ENCODE measurements at regions not wholly inside any gene's neighbourhood (a gene's known extent, or its start where the extent isn't known, plus 50 kb on each side); places are given as distances from the start of the nearest gene placed in this dataset.
"Not testable (repeated sequence)": the region's sequence is repeated elsewhere in the genome, so short reads cannot be mapped to it uniquely, and the experiment has no call there.

DNA sequence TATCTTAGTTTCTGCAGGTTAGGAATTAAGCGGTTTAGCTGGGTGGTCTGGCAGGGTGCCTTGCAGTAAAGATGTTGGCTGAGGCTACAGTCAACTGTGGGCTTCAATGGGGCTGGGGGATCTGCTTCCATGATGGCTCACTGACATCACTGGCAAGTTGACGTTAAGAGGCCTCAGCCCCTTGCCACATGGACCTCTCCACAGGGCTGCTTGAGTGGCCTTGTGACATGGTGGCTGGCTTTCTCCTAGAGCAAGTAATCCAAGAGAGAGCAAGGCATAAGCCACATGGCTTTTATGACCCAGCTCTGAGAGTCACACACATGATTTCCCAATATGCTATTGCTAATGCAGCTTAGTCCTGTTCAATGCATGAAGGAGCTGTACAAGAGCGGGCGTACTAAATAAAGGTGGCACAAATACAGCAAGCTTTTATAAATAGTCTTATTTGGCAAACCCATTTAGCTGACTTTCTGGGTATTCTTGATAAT, 109.1 kb downstream of the SEPTIN7 start:
- H4K8ac ChIP-seq (replicated peaks; ENCODE audit: insufficient read length, low read depth, low read length), result no peak overlapping the region
- no peaks in the 10 kb centered on the region for H3K27me3 ChIP-seq (ENCODE audit: insufficient read depth, low read length)
- no peaks in the 10 kb centered on the region for H3K23me2 ChIP-seq (ENCODE audit: insufficient read length, low read depth, low read length, poor library complexity, severe bottlenecking)
- no peak overlapping the region for H3K4me2 ChIP-seq (ENCODE audit: insufficient read depth, insufficient read length, low read length)
- H3K9me3 ChIP-seq (ENCODE audit: control insufficient read depth, low read depth, low read length), result no peaks in the 10 kb centered on the region
- H3T11ph ChIP-seq (ENCODE audit: low read length), result no peak overlapping the region
- H4K5ac ChIP-seq (ENCODE audit: insufficient read length, low read depth, low read length), result no peak overlapping the region
- no peak overlapping the region for H3K56ac ChIP-seq (ENCODE audit: insufficient read length, low read depth, low read length)
- H3K4me3 Mint-ChIP-seq, result no peak overlapping the region
- H3K4ac ChIP-seq (ENCODE audit: low read depth, low read length), result no peak overlapping the region
- H3K9me3 Mint-ChIP-seq, result peaks cover 25 to 26% of the 10 kb centered on the region in 2 experiments
- 0 out of 2 replicates have a peak, but pooled peaks cover 3% of the 10 kb centered on the region for H3K4me1 ChIP-seq (ENCODE audit: insufficient read depth, low read length)
- H4K20me1 ChIP-seq (ENCODE audit: control insufficient read depth, insufficient read depth, insufficient read length), result no peaks in the 10 kb centered on the region
- no peak overlapping the region for H3K27ac Mint-ChIP-seq
- H2BK20ac ChIP-seq (ENCODE audit: low read depth, low read length, poor library complexity, severe bottlenecking), result no peak overlapping the region
- no peak overlapping the region for H4K91ac ChIP-seq (ENCODE audit: insufficient read length, low read depth, low read length)
- peaks cover 22 to 26% of the 10 kb centered on the region in 2 experiments for H3K4me1 Mint-ChIP-seq
- H3K79me2 ChIP-seq (ENCODE audit: insufficient read depth, low read length), result no peaks in the 10 kb centered on the region
- H3K79me1 ChIP-seq (ENCODE audit: insufficient read depth, low read depth, low read length, poor library complexity, severe bottlenecking), result no peaks in the 10 kb centered on the region
- H2BK15ac ChIP-seq (ENCODE audit: low read depth, low read length), result no peak overlapping the region
- WGBS (ENCODE audit: extremely low coverage, insufficient read length, low lambda C conversion rate), result no CpG with 5 or more reads among the region's 4 CpGs
- H3K27me3 Mint-ChIP-seq (ENCODE audit: low read depth), result no peaks in the 10 kb centered on the region; the same call in 1 of the 2 replicates
- no peak overlapping the region for H2BK5ac ChIP-seq (ENCODE audit: insufficient read length, low read length)
- no peak overlapping the region for H2BK12ac ChIP-seq (ENCODE audit: insufficient read length, low read depth, low read length)
- DNase-seq, result no peak
- TF ChIP-seq, protein P1, sequence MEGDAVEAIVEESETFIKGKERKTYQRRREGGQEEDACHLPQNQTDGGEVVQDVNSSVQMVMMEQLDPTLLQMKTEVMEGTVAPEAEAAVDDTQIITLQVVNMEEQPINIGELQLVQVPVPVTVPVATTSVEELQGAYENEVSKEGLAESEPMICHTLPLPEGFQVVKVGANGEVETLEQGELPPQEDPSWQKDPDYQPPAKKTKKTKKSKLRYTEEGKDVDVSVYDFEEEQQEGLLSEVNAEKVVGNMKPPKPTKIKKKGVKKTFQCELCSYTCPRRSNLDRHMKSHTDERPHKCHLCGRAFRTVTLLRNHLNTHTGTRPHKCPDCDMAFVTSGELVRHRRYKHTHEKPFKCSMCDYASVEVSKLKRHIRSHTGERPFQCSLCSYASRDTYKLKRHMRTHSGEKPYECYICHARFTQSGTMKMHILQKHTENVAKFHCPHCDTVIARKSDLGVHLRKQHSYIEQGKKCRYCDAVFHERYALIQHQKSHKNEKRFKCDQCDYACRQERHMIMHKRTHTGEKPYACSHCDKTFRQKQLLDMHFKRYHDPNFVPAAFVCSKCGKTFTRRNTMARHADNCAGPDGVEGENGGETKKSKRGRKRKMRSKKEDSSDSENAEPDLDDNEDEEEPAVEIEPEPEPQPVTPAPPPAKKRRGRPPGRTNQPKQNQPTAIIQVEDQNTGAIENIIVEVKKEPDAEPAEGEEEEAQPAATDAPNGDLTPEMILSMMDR (conservative IDR thresholded peaks at IDR 0.05), result no peak
- H3K23ac ChIP-seq (ENCODE audit: insufficient read length, low read depth, low read length), result no peak overlapping the region
- no peak overlapping the region for H3K9ac ChIP-seq (ENCODE audit: extremely low read depth, insufficient read length, low read length)
- no peak overlapping the region for H3K18ac ChIP-seq (ENCODE audit: insufficient read length, low read depth, low read length)
- no peak overlapping the region for H3K14ac ChIP-seq (ENCODE audit: insufficient read depth, low read length)
- H2AK5ac ChIP-seq (ENCODE audit: insufficient read length, low read length), result no peak overlapping the region
- no peak overlapping the region for H2AFZ ChIP-seq (ENCODE audit: low read length)
- peaks cover 17 to 24% (median 19%) of the 10 kb centered on the region in 3 experiments for H3K36me3 Mint-ChIP-seq (ENCODE audit: insufficient read depth in 1 of 3, low read depth in 3 of 3)
- H2BK120ac ChIP-seq (ENCODE audit: low read depth, low read length, poor library complexity, severe bottlenecking), result no peak overlapping the region
- no peak overlapping the region for H3K27ac ChIP-seq (ENCODE audit: insufficient read length, low read depth, low read length)

- Mint-ChIP-seq H3K4me1 (peaks cover 22 to 26% of the 10 kb centered on the region in 2 experiments), H3K36me3 (ENCODE audit: insufficient read depth in 1 of 3, low read depth in 3 of 3) (peaks cover 17 to 24% (median 18%) of the 10 kb centered on the region in 3 experiments), H3K9me3 (peaks cover 25 to 26% of the 10 kb centered on the region in 2 experiments)
- not testable (repeated sequence) for H3K23me2 ChIP-seq (ENCODE audit: insufficient read length, low read depth, low read length, poor library complexity, severe bottlenecking); H3K4me3 Mint-ChIP-seq; H3K4me1 ChIP-seq (ENCODE audit: insufficient read depth, low read length); H3K27ac Mint-ChIP-seq; H2BK15ac ChIP-seq (ENCODE audit: low read depth, low read length); H3K27me3 ChIP-seq (ENCODE audit: insufficient read depth, low read length); H3K18ac ChIP-seq (ENCODE audit: insufficient read length, low read depth, low read length); H2BK20ac ChIP-seq (ENCODE audit: low read depth, low read length, poor library complexity, severe bottlenecking); H3K9ac ChIP-seq (ENCODE audit: extremely low read depth, insufficient read length, low read length); H2AK5ac ChIP-seq (ENCODE audit: insufficient read length, low read length); H4K5ac ChIP-seq (ENCODE audit: insufficient read length, low read depth, low read length); H4K8ac ChIP-seq (replicated peaks; ENCODE audit: insufficient read length, low read depth, low read length); H3K27me3 Mint-ChIP-seq (ENCODE audit: low read depth); H3K79me2 ChIP-seq (ENCODE audit: insufficient read depth, low read length); H3K56ac ChIP-seq (ENCODE audit: insufficient read length, low read depth, low read length); H3K9me3 ChIP-seq (ENCODE audit: control insufficient read depth, low read depth, low read length); H2AFZ ChIP-seq (ENCODE audit: low read length); H2BK120ac ChIP-seq (ENCODE audit: low read depth, low read length, poor library complexity, severe bottlenecking); H3K14ac ChIP-seq (ENCODE audit: insufficient read depth, low read length); H3K27ac ChIP-seq (ENCODE audit: insufficient read length, low read depth, low read length); H4K20me1 ChIP-seq (ENCODE audit: control insufficient read depth, insufficient read depth, insufficient read length); H2BK12ac ChIP-seq (ENCODE audit: insufficient read length, low read depth, low read length); H3T11ph ChIP-seq (ENCODE audit: low read length); H3K4me2 ChIP-seq (ENCODE audit: insufficient read depth, insufficient read length, low read length); H3K79me1 ChIP-seq (ENCODE audit: insufficient read depth, low read depth, low read length, poor library complexity, severe bottlenecking); H2BK5ac ChIP-seq (ENCODE audit: insufficient read length, low read length); H3K4ac ChIP-seq (ENCODE audit: low read depth, low read length); H4K91ac ChIP-seq (ENCODE audit: insufficient read length, low read depth, low read length); H3K23ac ChIP-seq (ENCODE audit: insufficient read length, low read depth, low read length); DNase-seq
- WGBS (ENCODE audit: extremely low coverage, insufficient read length, low lambda C conversion rate), result no CpG with 5 or more reads among the region's 3 CpGs
Observed at GRCh38 chr7:35910621-35911020, 109.8 kb downstream of the SEPTIN7 start.
